Esophagus muscularis mucosa (tissue), 4 donors: ENCODE measurements at regions not wholly inside any gene's neighbourhood (a gene's known extent, or its start where the extent isn't known, plus 50 kb on each side); places are given as distances from the start of the nearest gene placed in this dataset.

Source experiments
- DNase-seq: peaks from one replicate; pipeline ENCODE4 v3.0.0-alpha.2; 2017; ENCODE audit errors: extremely low spot score
- H3K27ac ChIP-seq, 4 donors: fragments of 200-600 bp; sonication (generic); replicated peaks in 1 of 4; 1 replicate in 3 of 4; 2 replicates in 1 of 4; pipeline ENCODE4 v1.5.1; 2016 to 2019; ENCODE audit warnings: mild to moderate bottlenecking in 1 of 4
- H3K27me3 ChIP-seq, 4 donors: fragments of 200-600 bp; sonication (generic); one replicate each; pipeline versions ENCODE4 v1.5.1 to v1.6.0; 2016 to 2019
- H3K36me3 ChIP-seq, 4 donors: fragments of 200-600 bp; sonication (generic); one replicate each; pipeline ENCODE4 v1.5.1; 2016 to 2019
- H3K4me1 ChIP-seq, 4 donors: fragments of 200-600 bp; sonication (generic); one replicate each; pipeline ENCODE4 v1.5.1; 2016 to 2019
- H3K4me3 ChIP-seq, 4 donors: fragments of 200-600 bp; sonication (generic); 1 replicate in 2 of 4; 2 replicates in 2 of 4; pipeline ENCODE4 v1.5.1; 2016 to 2019; ENCODE audit warnings: mild to moderate bottlenecking in 4 of 4, moderate library complexity in 1 of 4
- H3K9me3 ChIP-seq, 4 donors: fragments of 200-600 bp; sonication (generic); 1 replicate in 3 of 4; 2 replicates in 1 of 4; pipeline ENCODE4 v1.5.1; 2016 to 2019
- CTCF ChIP-seq, 3 experiments: fragments of 200-600 bp in 2 of 3; fragments of 450-650 bp in 1 of 3; sonication (generic) in 2 of 3; IDR thresholded peaks; one replicate each; pipeline ENCODE4 v1.5.1; 2017 to 2019; ENCODE audit warnings: antibody characterized with exemption in 3 of 3, mild to moderate bottlenecking in 2 of 3, moderate library complexity in 1 of 3
- EP300 ChIP-seq: sonication (generic); formaldehyde crosslinking; IDR thresholded peaks from one replicate; pipeline ENCODE4 v1.6.1; 2017; ENCODE audit warnings: antibody characterized with exemption
- POLR2A ChIP-seq: fragments of 450-650 bp; IDR thresholded peaks from one replicate; pipeline ENCODE4 v1.6.1; 2017; ENCODE audit warnings: antibody characterized with exemption, moderate library complexity, mild to moderate bottlenecking, low read depth
- POLR2AphosphoS5 ChIP-seq, 2 donors: sonication (generic); formaldehyde crosslinking; IDR thresholded peaks; one replicate each; pipeline ENCODE4 v1.6.1; 2017; ENCODE audit warnings: antibody characterized with exemption in 2 of 2
- WGBS: methylation state at CpG from one replicate; pipeline ENCODE4 v1.1.5; 2018; 5-methylcytosine and 5-hydroxymethylcytosine counted together
- intact Hi-C: fragments of 100-400 bp; cut with DNase I; formaldehyde crosslinking; loops from one replicate; pipeline ENCODE4 v1.15.1; 2023

GRCh38 chr18:6509417-6509816, 94.7 kb upstream of the L3MBTL4 start:
- TF ChIP-seq EP300 = no peak
- TF ChIP-seq CTCF (IDR thresholded peaks at IDR 0.05) = no peak
- no peak for TF ChIP-seq POLR2A
- no peak for TF ChIP-seq POLR2AphosphoS5 (IDR thresholded peaks at IDR 0.05)
- H3K4me1 ChIP-seq = no peaks in the 10 kb centered on the region
- H3K27ac ChIP-seq = no peak overlapping the region
- no peaks in the 10 kb centered on the region for H3K9me3 ChIP-seq
- peaks cover 0 to 3% (median 0%) of the 10 kb centered on the region in 4 donors for H3K27me3 ChIP-seq
- no peak for DNase-seq
- H3K4me3 ChIP-seq = no peak overlapping the region
- WGBS = 65% methylated on average over 7 of the region's 7 CpGs
- H3K36me3 ChIP-seq = no peaks in the 10 kb centered on the region
- intact Hi-C loops = no loop called here

GRCh38 chr18:6509832-6510231, 95.1 kb upstream of the L3MBTL4 start:
- Histone ChIP-seq H3K27ac (no peak overlapping the region), H3K9me3 (no peaks in the 10 kb centered on the region), H3K4me3 (no peak overlapping the region), H3K4me1 (no peaks in the 10 kb centered on the region), H3K27me3 (peaks cover 0 to 3% (median 0%) of the 10 kb centered on the region in 4 donors), H3K36me3 (no peaks in the 10 kb centered on the region)
- intact Hi-C loops = no loop called here
- no peak for DNase-seq
- TF ChIP-seq POLR2A (no peak), CTCF (IDR thresholded peaks at IDR 0.05) (no peak), POLR2AphosphoS5 (IDR thresholded peaks at IDR 0.05) (no peak), EP300 (no peak)
- 30% methylated on average over 2 of the region's 2 CpGs for WGBS

GRCh38 chr18:6520901-6521300, 106.2 kb upstream of the L3MBTL4 start:
- Histone ChIP-seq H3K4me1 (no peaks in the 10 kb centered on the region), H3K27ac (no peak overlapping the region), H3K36me3 (no peaks in the 10 kb centered on the region), H3K9me3 (peaks cover 0 to 11% (median 8%) of the 10 kb centered on the region in 4 donors), H3K27me3 (no peaks in the 10 kb centered on the region), H3K4me3 (no peak overlapping the region)
- DNase-seq = no peak
- intact Hi-C loops = no loop called here
- TF ChIP-seq POLR2A (no peak), CTCF (IDR thresholded peaks at IDR 0.05) (no peak), EP300 (no peak), POLR2AphosphoS5 (IDR thresholded peaks at IDR 0.05) (no peak)

- intact Hi-C loops = no loop called here
- Histone ChIP-seq H3K27me3 (no peaks in the 10 kb centered on the region), H3K36me3 (no peaks in the 10 kb centered on the region), H3K4me1 (no peaks in the 10 kb centered on the region), H3K9me3 (peaks cover 0 to 8% (median 5%) of the 10 kb centered on the region in 4 donors), H3K4me3 (no peak overlapping the region), H3K27ac (no peak overlapping the region)
- DNase-seq = no peak
- TF ChIP-seq POLR2A (no peak), EP300 (no peak), CTCF (IDR thresholded peaks at IDR 0.05) (peak in 2 of 3 experiments; percentile 16 to 42)
- 90% methylated on average over 1 of the region's 1 CpG for WGBS
These were observed 107.2 kb upstream of the L3MBTL4 start for GRCh38 chr18:6521803-6522418.

GRCh38 chr18:6525604-6526003, 110.9 kb upstream of the L3MBTL4 start:
- 59% methylated on average over 2 of the region's 2 CpGs for WGBS
- H3K27ac ChIP-seq = no peak overlapping the region
- intact Hi-C loops = no loop called here
- no peaks in the 10 kb centered on the region for H3K27me3 ChIP-seq
- no peaks in the 10 kb centered on the region for H3K36me3 ChIP-seq
- TF ChIP-seq POLR2AphosphoS5 (IDR thresholded peaks at IDR 0.05) (no peak), EP300 (no peak), POLR2A (no peak), CTCF (IDR thresholded peaks at IDR 0.05) (no peak)
- peaks cover 0 to 8% (median 5%) of the 10 kb centered on the region in 4 donors for H3K9me3 ChIP-seq
- DNase-seq = no peak
- H3K4me1 ChIP-seq = no peaks in the 10 kb centered on the region
- no peak overlapping the region for H3K4me3 ChIP-seq
